Upper lobe of right lung (tissue), 1 donor: ENCODE measurements at regions not wholly inside any gene's neighbourhood (a gene's known extent, or its start where the extent isn't known, plus 50 kb on each side); places are given as distances from the start of the nearest gene placed in this dataset.

Source experiments
- ATAC-seq: fragments of 200-7000 bp; cut with Tn5 transposase; one replicate; pipeline ENCODE4 v1.9.1; 2020; ENCODE audit warnings: mild to moderate bottlenecking, moderate library complexity
- DNase-seq: peaks from one replicate; pipeline ENCODE4 v3.0.0-alpha.2; 2020
- H3K27ac ChIP-seq: fragments of 200-600 bp; one replicate; pipeline ENCODE4 v1.8.0; 2022
- H3K27me3 ChIP-seq: fragments of 200-600 bp; one replicate; pipeline ENCODE4 v1.8.0; 2022; ENCODE audit warnings: mild to moderate bottlenecking
- H3K36me3 ChIP-seq: fragments of 200-600 bp; one replicate; pipeline ENCODE4 v1.8.0; 2022
- H3K4me1 ChIP-seq: fragments of 200-600 bp; one replicate; pipeline ENCODE4 v1.8.0; 2022
- H3K4me3 ChIP-seq: fragments of 200-600 bp; one replicate; pipeline ENCODE4 v1.8.0; 2022; ENCODE audit warnings: mild to moderate bottlenecking
- H3K9me3 ChIP-seq: fragments of 200-600 bp; one replicate; pipeline ENCODE4 v1.8.0; 2022
- intact Hi-C: fragments of 100-400 bp; cut with DNase I; formaldehyde crosslinking; loops from one replicate; pipeline ENCODE4 v1.11.0; 2022
- TF ChIP-seq, protein P1 (sequence below): fragments of 200-600 bp; IDR thresholded peaks from one replicate; pipeline ENCODE4 v1.8.0; 2022; ENCODE audit warnings: antibody characterized with exemption
- donor health status: DM: no; HTN: yes; CAD: no; lungs with severe emphysema.

DNA sequence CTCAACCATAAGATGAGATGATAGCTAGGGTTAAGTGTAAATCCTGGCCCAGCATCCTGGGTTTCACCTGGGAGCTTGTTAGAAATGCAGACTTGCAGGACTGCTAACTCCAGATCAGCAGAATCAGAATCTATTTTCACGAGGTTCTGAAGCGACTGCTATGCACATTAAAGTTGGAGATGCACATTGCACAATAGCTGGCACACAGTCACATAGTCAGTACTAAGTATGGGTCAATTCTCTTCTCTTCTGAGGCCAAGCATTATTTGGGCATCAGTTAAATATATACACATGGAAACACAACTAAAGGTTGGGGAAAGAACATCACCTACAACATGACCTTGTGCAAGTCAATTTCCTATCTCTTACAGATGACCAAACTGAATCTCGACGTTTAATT lies 155.1 kb upstream of the FGF13 start:
- Histone ChIP-seq H3K27ac (no peak overlapping the region), H3K36me3 (no peaks in the 10 kb centered on the region), H3K4me3 (no peak overlapping the region), H3K9me3 (no peaks in the 10 kb centered on the region), H3K4me1 (no peaks in the 10 kb centered on the region), H3K27me3 (no peaks in the 10 kb centered on the region)
- intact Hi-C loops = no loop called here
- TF ChIP-seq, protein P1, sequence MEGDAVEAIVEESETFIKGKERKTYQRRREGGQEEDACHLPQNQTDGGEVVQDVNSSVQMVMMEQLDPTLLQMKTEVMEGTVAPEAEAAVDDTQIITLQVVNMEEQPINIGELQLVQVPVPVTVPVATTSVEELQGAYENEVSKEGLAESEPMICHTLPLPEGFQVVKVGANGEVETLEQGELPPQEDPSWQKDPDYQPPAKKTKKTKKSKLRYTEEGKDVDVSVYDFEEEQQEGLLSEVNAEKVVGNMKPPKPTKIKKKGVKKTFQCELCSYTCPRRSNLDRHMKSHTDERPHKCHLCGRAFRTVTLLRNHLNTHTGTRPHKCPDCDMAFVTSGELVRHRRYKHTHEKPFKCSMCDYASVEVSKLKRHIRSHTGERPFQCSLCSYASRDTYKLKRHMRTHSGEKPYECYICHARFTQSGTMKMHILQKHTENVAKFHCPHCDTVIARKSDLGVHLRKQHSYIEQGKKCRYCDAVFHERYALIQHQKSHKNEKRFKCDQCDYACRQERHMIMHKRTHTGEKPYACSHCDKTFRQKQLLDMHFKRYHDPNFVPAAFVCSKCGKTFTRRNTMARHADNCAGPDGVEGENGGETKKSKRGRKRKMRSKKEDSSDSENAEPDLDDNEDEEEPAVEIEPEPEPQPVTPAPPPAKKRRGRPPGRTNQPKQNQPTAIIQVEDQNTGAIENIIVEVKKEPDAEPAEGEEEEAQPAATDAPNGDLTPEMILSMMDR = no peak
- ATAC-seq = no peak
- no peak for DNase-seq

DNA sequence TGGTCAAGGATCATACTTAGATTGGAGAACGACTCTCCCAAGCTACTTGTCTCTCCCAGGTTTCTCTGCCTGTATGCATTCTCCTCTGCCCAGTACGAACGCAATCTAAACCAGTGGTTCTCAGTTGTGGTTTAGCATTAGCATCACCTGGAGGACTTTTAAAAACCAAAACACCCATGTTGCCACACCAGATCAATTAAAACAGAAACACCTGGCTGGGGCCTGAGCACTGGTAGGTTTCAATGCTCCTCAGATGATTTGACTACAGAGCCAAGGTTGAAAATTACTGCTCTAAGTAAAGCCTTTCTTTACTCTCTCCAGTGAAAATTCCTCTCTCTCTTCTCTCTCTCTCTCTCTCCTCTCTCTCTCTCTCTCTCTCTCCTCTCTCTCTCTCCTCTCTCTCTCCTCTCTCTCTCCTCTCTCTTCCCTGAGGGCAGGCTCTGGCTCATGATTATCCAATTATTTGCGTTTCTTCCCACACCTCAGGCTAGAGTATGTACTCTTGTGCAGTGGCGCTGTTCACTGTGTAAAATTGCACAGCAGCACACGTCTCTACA lies 153.7 kb upstream of the FGF13 start:
- Histone ChIP-seq H3K4me1 (no peaks in the 10 kb centered on the region), H3K4me3 (no peak overlapping the region), H3K27ac (no peak overlapping the region), H3K27me3 (no peaks in the 10 kb centered on the region), H3K9me3 (no peaks in the 10 kb centered on the region), H3K36me3 (no peaks in the 10 kb centered on the region)
- TF ChIP-seq, protein P1 = no peak
- no peak for ATAC-seq
- intact Hi-C loops = no loop called here
- no peak for DNase-seq

DNA sequence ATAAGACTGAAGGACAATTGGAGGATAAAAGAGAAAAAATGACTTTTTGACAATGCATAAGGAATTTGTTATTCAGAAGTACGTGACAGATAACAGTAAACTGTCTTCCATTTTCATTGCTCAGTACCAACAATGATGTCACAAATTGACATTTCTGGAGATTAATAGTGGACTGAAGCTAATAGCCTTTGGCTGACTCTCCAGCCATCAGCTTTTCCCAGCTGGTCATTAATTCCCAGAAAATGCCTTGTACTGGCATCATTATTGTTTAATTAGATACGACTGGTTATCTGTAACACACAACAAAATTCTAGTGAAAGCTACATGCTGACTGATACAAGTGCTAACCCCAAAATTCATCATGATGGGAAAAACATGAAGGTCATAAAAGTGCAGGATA lies 147.9 kb upstream of the FGF13 start:
- no peak for ATAC-seq
- no peaks in the 10 kb centered on the region for H3K4me1 ChIP-seq
- H3K9me3 ChIP-seq = no peaks in the 10 kb centered on the region
- intact Hi-C loops = no loop called here
- no peaks in the 10 kb centered on the region for H3K27me3 ChIP-seq
- TF ChIP-seq, protein P1 = no peak
- H3K4me3 ChIP-seq = no peak overlapping the region
- no peaks in the 10 kb centered on the region for H3K36me3 ChIP-seq
- no peak overlapping the region for H3K27ac ChIP-seq
- no peak for DNase-seq

DNA sequence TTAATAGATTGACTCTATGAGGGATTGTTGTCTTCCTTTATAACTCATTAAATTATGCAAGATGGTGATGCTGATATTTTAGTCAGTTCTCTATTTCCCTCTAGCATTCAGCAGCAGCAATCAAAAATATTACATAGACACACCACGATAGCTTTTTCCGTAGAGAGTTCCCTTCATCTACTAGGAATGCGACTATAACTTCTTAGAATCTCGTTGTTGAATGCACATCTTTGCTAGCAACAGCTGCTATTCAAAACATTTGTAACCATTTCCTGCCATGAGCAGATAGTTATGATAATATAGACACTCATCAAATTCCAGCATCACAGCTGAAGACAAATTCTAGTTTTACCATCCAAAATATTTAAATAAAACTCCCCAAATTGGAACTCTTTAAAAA lies 147.4 kb upstream of the FGF13 start:
- Histone ChIP-seq H3K4me1 (no peaks in the 10 kb centered on the region), H3K27ac (no peak overlapping the region), H3K4me3 (no peak overlapping the region), H3K36me3 (no peaks in the 10 kb centered on the region), H3K9me3 (no peaks in the 10 kb centered on the region), H3K27me3 (no peaks in the 10 kb centered on the region)
- ATAC-seq = no peak
- TF ChIP-seq, protein P1 = no peak
- DNase-seq = no peak
- intact Hi-C loops = no loop called here

DNA sequence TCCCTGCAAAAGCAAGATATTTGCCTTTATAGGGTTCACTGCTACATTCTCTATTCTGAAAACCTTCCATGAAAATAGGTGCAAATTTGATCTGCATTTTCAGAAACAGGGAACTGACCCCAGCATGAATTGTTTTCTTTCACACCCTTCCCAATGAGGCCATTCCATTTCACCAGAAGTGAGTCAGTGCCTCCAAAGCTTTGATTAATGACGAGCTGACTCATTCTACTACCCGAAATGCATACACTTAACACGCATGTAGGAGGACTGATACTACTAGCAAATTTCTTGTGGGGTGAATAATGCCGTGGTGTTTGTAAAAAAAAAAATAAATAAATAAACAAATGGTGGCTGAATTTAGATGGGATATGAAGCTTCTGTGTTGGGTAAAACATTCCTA lies 146.9 kb upstream of the FGF13 start:
- no peak overlapping the region for H3K4me3 ChIP-seq
- no peaks in the 10 kb centered on the region for H3K36me3 ChIP-seq
- no peaks in the 10 kb centered on the region for H3K27me3 ChIP-seq

More for the DNA sequence above, 146.9 kb upstream of the FGF13 start:
- TF ChIP-seq, protein P1 = no peak
- ATAC-seq (no peak), DNase-seq (no peak)
- H3K4me1 ChIP-seq = no peaks in the 10 kb centered on the region
- no peaks in the 10 kb centered on the region for H3K9me3 ChIP-seq
- intact Hi-C loops = no loop called here
- no peak overlapping the region for H3K27ac ChIP-seq
